GF-D8 (cell line): ENCODE measurements at regions not wholly inside any gene's neighbourhood (a gene's known extent, or its start where the extent isn't known, plus 50 kb on each side); places are given as distances from the start of the nearest gene placed in this dataset.
"Not testable (repeated sequence)": the region's sequence is repeated elsewhere in the genome, so short reads cannot be mapped to it uniquely, and the experiment has no call there.

Source experiments
- DNase-seq: peaks from one replicate; lab custom pipeline; 2025; lab: John Stamatoyannopoulos, UW

DNA sequence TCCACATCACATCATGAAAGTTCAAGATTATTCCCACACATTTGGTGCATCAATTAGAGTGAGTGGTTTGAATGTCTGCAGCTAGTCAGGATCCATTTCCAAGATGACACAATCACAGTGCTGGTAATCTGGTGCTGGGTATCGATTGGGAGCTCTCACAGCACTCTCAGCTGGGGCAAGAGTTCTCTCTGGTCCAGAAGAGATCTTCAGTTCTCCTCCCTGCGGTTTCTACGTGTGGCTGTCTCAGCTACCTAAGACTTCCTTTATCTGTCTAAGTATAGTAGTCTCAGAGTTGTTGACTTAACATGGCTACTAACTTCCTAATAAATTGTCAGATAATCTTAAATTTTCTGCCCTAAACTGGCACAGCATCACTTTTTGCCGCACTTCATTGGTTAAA lies 358.0 kb upstream of the BRINP3 start:
- no peak for DNase-seq

DNA sequence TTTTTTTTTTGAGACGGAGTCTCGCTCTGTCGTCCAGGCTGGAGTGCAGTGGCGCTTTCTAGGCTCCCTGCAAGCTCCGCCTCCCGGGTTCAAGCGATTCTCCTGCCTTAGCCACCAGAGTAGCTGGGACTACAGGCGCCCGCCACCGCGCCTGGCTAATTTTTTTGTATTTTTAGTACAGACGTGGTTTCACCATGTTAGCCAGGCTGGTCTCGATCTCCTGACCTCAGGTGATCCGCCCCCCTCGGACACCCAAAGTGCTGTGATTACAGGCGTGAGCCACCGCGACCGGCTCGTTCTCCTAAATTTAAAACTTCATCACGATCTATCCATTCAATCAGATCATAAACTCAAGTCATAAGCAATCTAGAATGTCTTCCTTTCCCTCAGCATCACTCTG lies 359.5 kb upstream of the BRINP3 start:
- DNase-seq, result not testable (repeated sequence)

GRCh38 chr1:190837888-190838287 lies 360.2 kb upstream of the BRINP3 start:
- DNase-seq, result no peak

- DNase-seq, result no peak
Measured at GRCh38 chr1:190847166-190847565, 369.5 kb upstream of the BRINP3 start.

DNA sequence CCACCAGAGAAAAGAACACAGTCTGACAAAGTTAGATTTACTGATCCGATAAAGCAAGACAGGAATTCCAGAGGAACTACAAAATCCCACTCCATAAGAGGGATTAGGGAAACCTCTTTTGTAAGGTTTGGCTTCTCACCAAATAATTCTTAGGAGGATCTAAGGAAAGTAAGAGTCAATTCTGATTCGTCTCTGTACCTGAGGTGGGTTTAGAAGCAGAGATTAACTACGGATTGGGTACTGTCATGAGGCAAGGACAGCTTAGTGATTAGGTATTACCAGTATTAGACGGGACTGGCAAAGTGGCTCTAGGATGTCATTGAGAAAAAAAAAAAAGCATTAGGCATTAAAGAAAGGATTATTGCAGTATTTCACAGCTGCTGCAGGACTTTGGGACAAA lies 371.7 kb upstream of the BRINP3 start:
- no peak for DNase-seq

DNA sequence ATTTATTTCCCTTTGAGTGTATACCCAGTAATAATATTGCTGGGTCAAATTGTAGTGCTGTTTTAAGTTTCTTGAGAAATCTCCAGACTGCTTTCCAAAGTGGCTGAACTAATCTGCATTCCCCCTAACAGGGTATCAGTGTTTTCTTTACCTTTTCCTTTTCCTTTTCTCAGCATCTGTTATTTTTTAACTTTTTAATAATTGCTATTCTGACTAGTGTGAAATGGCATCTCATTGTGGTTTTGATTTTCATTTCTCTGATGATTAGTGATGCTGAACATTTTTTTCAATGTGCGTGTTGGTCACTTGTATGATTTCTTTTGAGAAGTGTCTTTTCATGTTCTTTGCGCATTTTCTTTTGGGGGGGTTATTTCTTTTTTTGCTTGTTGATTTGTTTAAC lies 374.9 kb upstream of the BRINP3 start:
- DNase-seq, result no peak

DNA sequence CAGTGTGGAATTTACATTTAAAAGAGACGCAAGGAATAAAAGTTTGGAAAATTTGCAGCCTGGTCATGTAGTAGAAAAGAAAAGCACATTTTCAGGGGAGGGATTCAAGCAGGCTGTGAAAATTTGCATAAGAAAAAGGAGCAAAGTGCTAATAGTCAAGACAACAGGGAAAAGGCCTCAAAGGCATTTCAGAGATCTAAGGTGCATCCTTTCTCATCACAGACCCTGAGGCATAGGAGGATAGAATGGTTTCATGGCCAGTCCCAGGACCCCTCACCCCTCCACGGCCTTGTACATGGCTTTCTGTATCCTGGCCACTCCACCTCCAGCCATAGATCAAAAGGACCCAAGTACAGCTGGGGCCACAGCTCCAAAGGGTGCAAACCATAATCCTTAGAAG lies 380.5 kb upstream of the BRINP3 start:
- no peak for DNase-seq

DNA sequence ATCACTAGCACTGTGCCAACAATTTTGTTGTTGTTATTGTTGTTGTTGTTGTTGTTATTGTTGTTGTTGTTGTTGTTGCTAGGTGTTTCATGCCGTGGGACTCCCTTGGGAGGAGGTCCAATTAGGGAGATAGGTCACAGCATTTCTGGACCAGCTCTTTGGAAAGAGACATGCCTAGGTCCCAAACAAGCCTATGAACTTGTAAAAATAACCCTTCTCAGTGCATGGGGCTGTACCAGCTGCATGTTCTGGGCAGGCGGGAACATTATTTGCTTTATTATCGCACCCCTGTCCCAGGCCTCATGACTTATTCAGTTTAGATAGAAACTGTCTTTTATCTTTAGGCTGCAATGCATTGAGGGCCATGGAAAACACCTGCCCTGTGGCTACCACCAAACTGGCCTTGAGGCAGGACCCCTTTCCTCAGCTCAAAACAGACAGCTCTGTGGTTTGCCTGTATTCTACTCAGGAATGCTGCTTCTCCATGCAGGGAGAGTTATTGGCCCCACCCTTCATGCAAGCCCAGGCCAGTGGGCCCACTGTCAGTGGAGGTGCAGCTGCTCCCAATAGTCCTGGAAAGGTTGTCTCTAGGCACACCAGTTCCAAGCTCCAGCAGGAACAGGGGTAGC lies 386.5 kb upstream of the BRINP3 start:
- no peak for DNase-seq

DNA sequence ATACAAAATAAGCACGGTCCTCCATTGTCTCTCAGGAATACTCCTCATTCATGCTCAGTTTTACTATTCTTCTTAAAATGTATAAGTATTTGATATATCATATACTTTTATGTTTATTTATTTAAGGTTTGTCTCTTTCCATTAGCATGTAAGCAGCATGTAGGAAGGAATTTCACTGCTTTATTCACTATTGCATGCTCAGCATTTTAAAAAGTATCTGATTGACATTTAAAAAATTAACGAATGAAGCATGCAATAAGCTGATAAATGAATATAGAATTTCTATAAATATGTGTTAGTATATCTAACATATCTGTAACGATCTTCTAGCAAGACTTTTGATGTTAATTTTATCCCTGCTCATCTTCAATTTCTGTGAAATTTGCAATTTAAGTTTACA lies 402.7 kb upstream of the BRINP3 start:
- DNase-seq, result no peak

DNA sequence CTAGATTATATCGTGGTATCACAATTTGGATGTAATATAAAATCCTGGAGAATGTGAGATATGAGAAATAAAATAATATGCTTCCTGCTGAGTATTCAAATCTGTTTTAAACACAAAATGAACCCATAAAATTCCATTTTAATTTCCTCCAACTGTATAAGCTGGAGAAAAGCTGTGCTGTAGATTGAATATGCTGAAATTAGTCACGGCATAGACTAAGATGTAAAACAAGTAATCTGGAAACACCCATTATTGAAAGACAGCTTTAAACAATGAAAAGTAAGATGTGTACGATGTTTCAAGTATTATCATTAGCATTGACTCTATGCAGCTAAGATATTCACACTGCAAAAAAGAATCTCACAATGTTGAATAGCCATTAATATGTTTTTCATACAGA lies 403.4 kb upstream of the BRINP3 start:
- no peak for DNase-seq

GRCh38 chr1:190897233-190897632 lies 419.6 kb upstream of the BRINP3 start:
- DNase-seq, result no peak

DNA sequence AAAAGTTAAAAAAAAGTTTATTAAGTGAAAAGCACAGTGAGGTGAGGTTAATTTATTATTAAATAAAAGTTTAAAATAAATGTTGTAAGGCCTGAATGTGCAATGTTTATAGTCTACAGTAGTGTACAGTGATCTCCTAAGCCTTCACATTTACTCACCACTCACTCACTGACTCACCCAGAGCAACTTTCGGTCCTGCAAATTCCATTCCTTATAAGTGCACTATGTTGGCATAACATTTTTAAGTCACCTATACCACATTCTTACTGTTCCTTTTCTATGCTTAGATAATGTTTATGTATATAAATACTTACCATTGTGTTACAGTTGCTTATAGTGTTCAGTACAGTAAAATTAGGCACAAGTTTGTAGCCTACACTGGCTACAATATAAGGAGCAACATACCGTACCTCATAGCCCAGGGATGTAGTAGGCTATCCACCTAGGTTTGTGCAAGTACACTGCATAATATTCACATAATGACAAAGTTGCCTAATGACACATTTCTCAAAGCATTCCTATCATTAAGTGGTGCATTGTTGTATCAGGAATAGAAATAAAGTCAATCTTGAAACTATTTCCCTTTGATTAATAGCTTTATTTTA lies 426.5 kb upstream of the BRINP3 start:
- no peak for DNase-seq

GRCh38 chr1:190906206-190906725 lies 428.6 kb upstream of the BRINP3 start:
- DNase-seq, result no peak

DNA sequence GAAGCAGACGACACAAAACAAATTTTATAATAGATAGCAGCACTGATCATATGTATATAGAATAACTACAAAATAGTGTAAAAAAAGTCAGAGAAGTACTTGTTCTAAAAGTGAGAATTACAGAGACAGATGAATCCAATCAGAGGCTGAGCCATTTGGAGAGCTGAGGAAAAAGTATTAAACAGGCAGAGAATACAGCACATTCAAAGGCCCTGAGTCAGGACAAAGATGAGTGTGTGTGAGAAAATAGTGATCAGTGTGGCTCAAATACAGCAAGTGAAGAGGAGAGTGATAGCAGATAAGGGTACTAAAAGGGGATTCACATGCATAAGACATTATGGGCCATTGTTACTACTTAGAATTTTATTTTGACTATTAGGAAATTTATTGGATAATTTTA lies 430.6 kb upstream of the BRINP3 start:
- no peak for DNase-seq

- no peak for DNase-seq
Measured at GRCh38 chr1:190908691-190909090, 431.0 kb upstream of the BRINP3 start.

DNA sequence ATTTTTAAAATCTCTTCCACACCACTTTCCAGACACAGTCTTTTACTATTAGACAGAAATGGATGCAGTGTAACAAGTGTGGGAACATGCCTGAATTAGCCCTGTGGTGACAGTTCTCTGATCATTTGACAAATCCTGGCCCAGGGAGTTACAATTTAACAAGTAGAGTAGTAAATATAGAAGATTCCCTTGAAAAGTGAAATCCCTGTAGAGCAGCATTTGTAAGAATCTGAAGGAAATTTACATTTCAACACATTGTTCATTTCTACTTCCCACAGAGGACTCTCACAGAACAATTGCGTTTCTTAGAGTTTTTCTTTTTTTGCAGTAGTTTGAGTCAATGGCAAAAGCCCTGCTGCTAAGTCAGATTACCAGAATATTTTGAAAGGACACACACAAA lies 458.3 kb upstream of the BRINP3 start:
- no peak for DNase-seq

DNA sequence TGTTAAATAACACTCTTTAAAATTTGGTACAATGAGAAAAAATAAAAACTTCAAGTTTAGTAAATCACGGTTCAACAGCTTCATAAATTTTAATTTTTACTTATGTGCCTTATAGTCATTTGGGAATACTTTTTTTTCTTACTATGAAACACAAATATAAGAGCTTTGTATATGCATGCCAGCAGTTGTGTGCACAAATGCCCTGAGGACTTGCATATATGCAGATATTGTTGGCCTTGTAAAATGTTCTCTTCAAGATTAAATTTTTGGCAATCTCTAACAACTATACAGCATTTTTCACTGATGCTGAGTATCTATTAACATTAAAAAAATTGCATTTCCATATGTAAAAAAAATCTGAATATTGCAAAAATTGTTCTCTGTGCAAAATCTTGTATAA lies 458.7 kb upstream of the BRINP3 start:
- no peak for DNase-seq

DNA sequence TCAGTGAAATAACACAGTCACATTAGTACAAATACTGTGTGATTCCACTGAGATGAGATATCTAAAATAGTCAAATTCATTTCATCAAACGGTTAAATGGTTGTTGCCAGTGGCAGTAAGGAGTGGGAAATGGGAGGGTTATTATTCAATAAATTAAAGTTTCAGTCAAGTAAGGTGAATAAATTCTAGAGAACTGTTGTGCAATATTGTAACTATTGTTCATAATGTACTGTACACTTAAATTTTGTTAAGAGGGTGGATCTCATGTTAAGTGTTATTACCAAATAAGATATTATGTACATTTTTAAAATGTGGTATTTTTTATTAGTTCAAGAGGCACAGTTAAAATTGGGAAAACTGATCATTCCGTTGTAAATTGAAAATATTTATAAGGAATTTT lies 463.3 kb upstream of the BRINP3 start:
- no peak for DNase-seq

GRCh38 chr1:190942475-190942874 lies 464.8 kb upstream of the BRINP3 start:
- DNase-seq, result no peak

DNA sequence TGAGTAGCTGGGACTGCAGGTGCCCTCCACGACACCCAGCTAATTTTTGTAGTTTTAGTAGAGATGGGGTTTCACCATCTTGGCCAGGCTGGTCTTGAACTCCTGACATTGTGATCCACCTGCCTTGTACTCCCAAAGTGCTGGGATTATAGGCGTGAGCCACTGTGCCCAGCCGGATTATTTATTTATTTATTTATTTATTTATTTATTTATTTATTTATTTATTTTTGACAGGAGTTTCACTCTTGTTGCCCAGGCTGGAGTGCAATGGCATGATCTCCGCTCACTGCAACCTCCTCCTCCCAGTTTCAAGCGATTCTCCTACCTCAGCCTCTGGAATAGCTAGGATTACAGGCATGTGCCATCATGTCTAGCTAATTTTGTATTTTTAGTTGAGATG lies 466.1 kb upstream of the BRINP3 start:
- DNase-seq, result not testable (repeated sequence)

DNA sequence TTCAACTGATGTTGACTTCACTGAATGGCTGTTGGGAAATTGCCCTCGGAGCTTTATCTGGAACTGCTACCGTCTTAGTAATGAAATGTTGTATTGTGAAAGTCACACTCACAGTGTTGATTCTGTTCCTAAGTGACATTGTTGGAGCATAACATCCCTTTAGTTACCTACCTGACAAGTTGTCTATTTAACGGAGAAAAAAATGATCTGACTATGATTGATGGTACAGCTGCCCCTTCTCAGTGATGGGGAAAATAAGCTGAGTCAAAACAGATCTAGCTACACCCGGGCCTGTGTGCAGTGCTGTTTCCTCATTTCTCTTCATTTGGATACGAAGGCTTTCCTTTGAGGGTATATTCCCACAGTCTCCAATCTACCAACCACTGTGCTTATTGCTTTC lies 472.3 kb upstream of the BRINP3 start:
- DNase-seq, result no peak

DNA sequence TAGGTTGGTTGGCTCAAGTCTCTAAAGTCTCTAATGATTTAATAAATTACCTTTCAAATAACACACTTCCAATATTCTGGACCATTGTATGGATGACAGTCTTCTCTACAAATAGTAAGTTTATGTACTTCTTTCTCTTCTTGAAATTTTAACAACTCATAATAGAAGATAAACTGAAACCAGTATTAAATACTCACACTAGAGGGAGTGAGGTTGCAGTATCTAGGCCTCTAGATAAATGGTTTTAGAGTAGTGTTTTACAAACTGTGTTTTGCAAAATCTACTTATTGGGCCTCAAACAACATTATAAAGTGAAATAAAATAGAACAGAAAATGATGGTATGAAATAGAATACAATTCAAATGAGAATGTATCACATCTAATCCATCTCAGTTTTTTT lies 479.9 kb upstream of the BRINP3 start:
- no peak for DNase-seq

- no peak for DNase-seq
Measured at GRCh38 chr1:190963321-190963720, 485.7 kb upstream of the BRINP3 start.

GRCh38 chr1:190975827-190976226 lies 498.2 kb upstream of the BRINP3 start:
- DNase-seq, result no peak
